ENCODE measurements at regions not wholly inside any gene's neighbourhood (a gene's known extent, or its start where the extent isn't known, plus 50 kb on each side); places are given as distances from the start of the nearest gene placed in this dataset.

DNA sequence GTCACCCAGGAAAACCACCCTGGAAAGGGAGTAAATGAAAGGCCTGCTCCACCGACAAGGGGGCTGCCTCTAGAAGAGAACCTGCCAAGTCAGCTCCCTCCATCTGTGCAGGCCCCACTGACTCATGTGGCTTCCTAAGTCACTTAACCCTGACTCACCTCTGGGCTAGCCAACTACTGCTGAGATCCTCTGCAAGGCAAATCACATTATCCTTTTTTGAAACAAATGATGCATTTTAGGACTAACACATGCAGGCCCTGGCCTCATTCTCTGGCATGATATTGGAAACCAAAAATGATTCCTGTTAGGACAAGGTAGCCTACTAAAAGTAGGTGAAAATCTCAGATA lies 474.6 kb downstream of the EPHA4 start:
- Histone ChIP-seq H3K36me3 (no peaks in the 10 kb centered on the region), H3K9ac (no peak overlapping the region), H3K27me3 (no peaks in the 10 kb centered on the region), H3K4me3 (no peak overlapping the region), H3K4me1 (no peaks in the 10 kb centered on the region), H3K9me3 (0 out of 2 replicates have a peak, but pooled peaks cover 2% of the 10 kb centered on the region), H3K4me2 (no peak overlapping the region), H3K27ac (no peak overlapping the region), H4K20me1 (no peaks in the 10 kb centered on the region)
- TF ChIP-seq Cebpa-rat (IDR thresholded peaks at IDR 0.05) = no peak

DNA sequence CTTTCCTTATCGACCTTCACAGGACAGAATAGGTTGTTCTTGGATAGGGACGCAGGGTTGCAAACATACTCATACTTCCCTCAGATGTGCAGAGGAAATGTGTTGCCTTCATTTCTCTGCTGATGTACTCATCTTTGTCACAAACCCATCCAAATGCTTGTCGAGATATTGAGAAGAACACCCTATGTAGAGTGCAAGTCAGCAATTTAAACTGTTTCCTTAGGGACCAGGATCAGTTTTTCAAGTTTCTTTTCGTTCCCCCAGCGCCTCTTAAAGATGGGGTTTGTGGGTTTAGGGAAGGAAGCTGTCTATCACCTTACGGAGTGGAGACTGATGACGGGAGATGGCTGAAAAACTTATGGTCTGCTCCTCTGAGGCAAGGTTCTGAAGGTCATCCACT lies 474.2 kb downstream of the EPHA4 start:
- no peaks in the 10 kb centered on the region for H3K27me3 ChIP-seq
- H3K4me1 ChIP-seq = no peaks in the 10 kb centered on the region
- H3K9ac ChIP-seq = no peak overlapping the region
- 0 out of 2 replicates have a peak, but pooled peaks cover 2% of the 10 kb centered on the region for H3K9me3 ChIP-seq
- no peaks in the 10 kb centered on the region for H4K20me1 ChIP-seq
- H3K4me2 ChIP-seq = no peak overlapping the region
- no peak for TF ChIP-seq Cebpa-rat (IDR thresholded peaks at IDR 0.05)
- no peak overlapping the region for H3K4me3 ChIP-seq
- H3K27ac ChIP-seq = no peak overlapping the region
- no peaks in the 10 kb centered on the region for H3K36me3 ChIP-seq

DNA sequence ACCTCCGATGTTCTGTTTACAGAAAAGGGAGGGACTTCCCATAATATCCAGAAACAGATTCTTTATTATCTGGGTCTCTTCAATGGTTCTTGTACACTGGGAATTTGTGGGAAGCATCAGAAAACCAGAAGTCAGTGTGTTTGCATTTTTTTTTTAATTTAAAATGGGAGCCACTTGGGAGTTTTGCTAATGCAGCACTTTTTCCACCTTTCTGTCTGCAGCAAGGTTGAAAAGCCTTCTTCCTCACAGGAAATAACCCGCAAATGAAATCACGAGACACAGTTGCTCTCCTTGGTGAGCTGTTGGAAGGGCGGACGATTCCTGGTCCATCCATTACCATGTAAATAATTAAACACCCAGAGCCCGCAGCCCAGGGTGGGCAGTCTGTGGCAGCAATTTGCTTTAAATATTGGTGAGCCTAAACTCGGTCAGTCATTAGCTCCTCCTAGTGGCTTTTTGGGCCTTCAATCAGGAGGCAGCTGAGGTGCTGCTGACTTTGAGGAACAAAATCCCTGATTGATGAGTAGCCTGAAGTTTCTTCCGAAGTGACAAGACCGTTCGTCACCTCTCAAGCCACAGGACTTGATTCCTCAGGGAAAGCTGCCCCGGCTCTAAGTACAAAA lies 471.5 kb downstream of the EPHA4 start:
- Histone ChIP-seq H3K9me3 (0 out of 2 replicates have a peak, but pooled peaks cover 2% of the 10 kb centered on the region), H3K27me3 (no peaks in the 10 kb centered on the region), H4K20me1 (no peaks in the 10 kb centered on the region), H3K4me3 (no peak overlapping the region), H3K4me1 (no peaks in the 10 kb centered on the region), H3K4me2 (no peak overlapping the region), H3K9ac (no peak overlapping the region), H3K27ac (no peak overlapping the region), H3K36me3 (no peaks in the 10 kb centered on the region)
- no peak for TF ChIP-seq Cebpa-rat (IDR thresholded peaks at IDR 0.05)

- Histone ChIP-seq H4K20me1 (no peaks in the 10 kb centered on the region), H3K27ac (no peak overlapping the region), H3K9ac (no peak overlapping the region), H3K4me3 (no peak overlapping the region), H3K36me3 (no peaks in the 10 kb centered on the region), H3K4me2 (no peak overlapping the region), H3K4me1 (no peaks in the 10 kb centered on the region), H3K9me3 (0 out of 2 replicates have a peak, but pooled peaks cover 2% of the 10 kb centered on the region), H3K27me3 (no peaks in the 10 kb centered on the region)
- no peak for TF ChIP-seq Cebpa-rat (IDR thresholded peaks at IDR 0.05)
These were observed 469.0 kb downstream of the EPHA4 start for GRCh38 chr2:221102896-221103688.

DNA sequence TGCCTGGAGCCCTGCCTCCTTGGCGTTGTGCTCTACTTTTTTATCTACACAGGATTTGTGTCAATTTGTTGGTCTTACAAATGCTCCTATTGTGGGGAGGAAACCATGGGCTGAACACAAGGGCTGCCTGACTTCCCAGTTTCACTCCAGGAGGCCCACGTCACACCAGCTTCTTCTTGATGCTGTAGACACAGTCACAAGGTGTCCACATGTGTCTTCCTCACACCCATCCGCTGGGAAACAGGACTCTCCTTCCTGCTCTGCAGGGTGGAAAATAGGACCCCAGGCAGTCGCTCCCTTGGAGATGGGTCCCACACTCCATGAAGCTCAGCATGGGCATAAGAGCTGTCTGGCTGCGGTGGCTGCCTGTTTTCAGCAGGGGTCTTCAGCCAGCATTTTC lies 468.2 kb downstream of the EPHA4 start:
- Histone ChIP-seq H3K4me2 (no peak overlapping the region), H3K4me1 (no peaks in the 10 kb centered on the region), H3K36me3 (no peaks in the 10 kb centered on the region), H3K27me3 (no peaks in the 10 kb centered on the region), H3K9ac (no peak overlapping the region), H3K9me3 (0 out of 2 replicates have a peak, but pooled peaks cover 2% of the 10 kb centered on the region), H4K20me1 (no peaks in the 10 kb centered on the region), H3K4me3 (no peak overlapping the region), H3K27ac (no peak overlapping the region)
- TF ChIP-seq Cebpa-rat (IDR thresholded peaks at IDR 0.05) = no peak

DNA sequence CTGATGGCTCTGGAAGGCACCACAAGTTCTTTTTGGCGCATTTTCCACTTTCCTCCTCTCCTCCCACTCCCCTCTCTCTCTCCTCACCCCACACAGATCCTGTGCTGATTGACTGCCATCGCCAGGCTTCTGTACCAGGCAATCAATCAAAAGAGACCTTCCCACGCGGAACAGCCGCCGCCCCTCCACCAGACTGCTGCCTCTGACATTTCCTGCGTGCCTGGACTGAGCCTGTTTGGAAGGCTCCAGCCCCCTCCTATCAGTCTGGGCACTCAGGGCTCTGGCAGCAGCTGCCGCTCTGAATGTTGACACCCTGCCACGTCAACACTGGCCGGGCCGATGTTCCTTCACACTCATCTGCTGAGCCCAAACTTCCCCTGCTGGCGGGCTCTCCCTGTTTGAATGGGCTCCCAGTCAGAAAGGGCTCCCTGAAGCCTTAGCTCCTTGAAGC lies 467.7 kb downstream of the EPHA4 start:
- Histone ChIP-seq H3K36me3 (no peaks in the 10 kb centered on the region), H3K4me2 (no peak overlapping the region), H3K4me1 (no peaks in the 10 kb centered on the region), H3K27ac (no peak overlapping the region), H3K9me3 (0 out of 2 replicates have a peak, but pooled peaks cover 2% of the 10 kb centered on the region), H4K20me1 (no peaks in the 10 kb centered on the region), H3K9ac (no peak overlapping the region), H3K27me3 (no peaks in the 10 kb centered on the region), H3K4me3 (no peak overlapping the region)
- TF ChIP-seq Cebpa-rat (IDR thresholded peaks at IDR 0.05) = no peak

DNA sequence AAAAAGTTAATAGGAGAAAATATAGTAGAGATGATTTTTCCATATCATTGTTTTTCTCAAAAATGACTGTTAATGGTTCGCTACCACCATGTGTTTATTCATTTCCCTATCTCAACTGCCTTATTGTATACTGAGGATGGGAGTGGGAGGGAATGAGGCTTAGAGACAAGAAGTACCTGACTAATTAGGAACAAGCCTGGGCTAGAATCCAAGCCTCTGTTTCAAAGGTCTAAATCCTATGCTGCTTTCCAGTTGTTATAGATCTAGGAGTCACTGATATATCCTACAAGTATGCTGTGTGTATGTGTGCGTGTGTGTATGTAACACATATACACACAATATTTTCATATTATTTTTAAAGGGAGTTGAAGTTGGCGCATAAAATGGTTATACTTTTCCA lies 465.9 kb downstream of the EPHA4 start:
- no peaks in the 10 kb centered on the region for H3K36me3 ChIP-seq
- no peaks in the 10 kb centered on the region for H4K20me1 ChIP-seq
- no peak overlapping the region for H3K4me2 ChIP-seq
- no peaks in the 10 kb centered on the region for H3K27me3 ChIP-seq
- no peak for TF ChIP-seq Cebpa-rat (IDR thresholded peaks at IDR 0.05)
- no peak overlapping the region for H3K9ac ChIP-seq
- no peak overlapping the region for H3K27ac ChIP-seq
- H3K4me1 ChIP-seq = no peaks in the 10 kb centered on the region
- H3K4me3 ChIP-seq = no peak overlapping the region
- H3K9me3 ChIP-seq = no peaks in the 10 kb centered on the region

- Histone ChIP-seq H3K4me2 (no peak overlapping the region), H3K27ac (no peak overlapping the region), H3K4me3 (no peak overlapping the region), H3K36me3 (no peaks in the 10 kb centered on the region), H4K20me1 (no peaks in the 10 kb centered on the region), H3K27me3 (no peaks in the 10 kb centered on the region), H3K9me3 (no peaks in the 10 kb centered on the region), H3K9ac (no peak overlapping the region), H3K4me1 (no peaks in the 10 kb centered on the region)
- no peak for TF ChIP-seq Cebpa-rat (IDR thresholded peaks at IDR 0.05)
These were observed 464.7 kb downstream of the EPHA4 start for GRCh38 chr2:221107424-221107823.

- no peak for TF ChIP-seq Cebpa-rat (IDR thresholded peaks at IDR 0.05)
These were observed 462.6 kb downstream of the EPHA4 start for GRCh38 chr2:221109552-221109951.

GRCh38 chr2:221111739-221112138 lies 460.4 kb downstream of the EPHA4 start:
- H3K4me3 ChIP-seq = no peak overlapping the region
- no peak overlapping the region for H3K27ac ChIP-seq
- no peak overlapping the region for H3K4me2 ChIP-seq
- TF ChIP-seq Cebpa-rat (IDR thresholded peaks at IDR 0.05) = no peak
- H3K9ac ChIP-seq = no peak overlapping the region
- H3K9me3 ChIP-seq = no peaks in the 10 kb centered on the region
- no peaks in the 10 kb centered on the region for H3K27me3 ChIP-seq
- H3K36me3 ChIP-seq = no peaks in the 10 kb centered on the region
- H3K4me1 ChIP-seq = no peaks in the 10 kb centered on the region
- H4K20me1 ChIP-seq = no peaks in the 10 kb centered on the region

More at GRCh38 chr2:221109552-221109951, 462.6 kb downstream of the EPHA4 start:
- Histone ChIP-seq H3K27me3 (no peaks in the 10 kb centered on the region), H3K9me3 (no peaks in the 10 kb centered on the region), H3K4me3 (no peak overlapping the region), H3K4me1 (no peaks in the 10 kb centered on the region), H3K27ac (no peak overlapping the region), H3K9ac (no peak overlapping the region), H4K20me1 (no peaks in the 10 kb centered on the region), H3K4me2 (no peak overlapping the region), H3K36me3 (no peaks in the 10 kb centered on the region)
